Endodermal cell (in vitro differentiated cells): ENCODE measurements at regions not wholly inside any gene's neighbourhood (a gene's known extent, or its start where the extent isn't known, plus 50 kb on each side); places are given as distances from the start of the nearest gene placed in this dataset.

Experiments
- DNase-seq: peaks from one replicate; pipeline ENCODE4 v3.0.0-alpha.2; 2017
- H3K27ac ChIP-seq: 2 replicates; pipeline ENCODE4 v1.5.1; 2013; ENCODE audit warnings: mild to moderate bottlenecking, low read depth, low read length, moderate library complexity
- H3K27me3 ChIP-seq: 2 replicates; pipeline ENCODE4 v1.6.1; 2013; ENCODE audit warnings: mild to moderate bottlenecking, low read length, moderate library complexity; ENCODE audit not compliant: insufficient read depth, control insufficient read depth, poor library complexity, severe bottlenecking
- H3K36me3 ChIP-seq: 2 replicates; pipeline ENCODE4 v1.7.0; 2013; ENCODE audit warnings: mild to moderate bottlenecking, low read length, moderate library complexity; ENCODE audit not compliant: control insufficient read depth, insufficient read depth
- H3K4me1 ChIP-seq: one replicate; pipeline ENCODE4 v1.7.0; 2013; ENCODE audit warnings: low read length; ENCODE audit not compliant: control insufficient read depth, insufficient read depth
- H3K4me3 ChIP-seq: 2 replicates; pipeline ENCODE4 v1.5.1; 2013; ENCODE audit warnings: mild to moderate bottlenecking, low read length, moderate library complexity
- H3K9ac ChIP-seq: 2 replicates; pipeline ENCODE4 v1.6.1; 2013; ENCODE audit warnings: mild to moderate bottlenecking, low read length, moderate library complexity; ENCODE audit not compliant: poor library complexity, severe bottlenecking; ENCODE audit errors: extremely low read depth
- H3K9me3 ChIP-seq: 2 replicates; pipeline ENCODE4 v1.6.1; 2013; ENCODE audit warnings: mild to moderate bottlenecking, low read length, moderate library complexity; ENCODE audit not compliant: control insufficient read depth
- H3K27ac Mint-ChIP-seq: 2 replicates; pipeline ENCODE4 v1.8.0; 2020; ENCODE audit warnings: mixed read lengths
- H3K27me3 Mint-ChIP-seq: 2 replicates; pipeline ENCODE4 v1.8.0; 2021; ENCODE audit warnings: mild to moderate bottlenecking, mixed read lengths; ENCODE audit not compliant: insufficient read depth
- H3K36me3 Mint-ChIP-seq: 2 replicates; pipeline ENCODE4 v1.8.0; 2020; ENCODE audit warnings: low read depth, mixed read lengths
- H3K4me1 Mint-ChIP-seq: 2 replicates; pipeline ENCODE4 v1.8.0; 2020; ENCODE audit warnings: mixed read lengths
- H3K4me3 Mint-ChIP-seq: 2 replicates; pipeline ENCODE4 v1.8.0; 2020; ENCODE audit warnings: mild to moderate bottlenecking, moderate library complexity, mixed read lengths
- H3K9me3 Mint-ChIP-seq: 2 replicates; pipeline ENCODE4 v1.8.0; 2020; ENCODE audit warnings: mild to moderate bottlenecking, mixed read lengths
- WGBS, 2 experiments: methylation state at CpG; one replicate each; pipeline versions ENCODE4 v1.1.5 to v1.1.7; 2013; ENCODE audit warnings: missing lambda C conversion rate in 2 of 2, mixed read lengths in 1 of 2; ENCODE audit not compliant: insufficient coverage in 1 of 2, insufficient read length in 1 of 2; 5-methylcytosine and 5-hydroxymethylcytosine counted together
- TF ChIP-seq, protein P1 (sequence below): fragments of 200-600 bp; sonication (generic); conservative IDR thresholded peaks from 2 replicates; pipeline ENCODE4 v1.5.0; 2021; ENCODE audit warnings: antibody characterized with exemption, mild to moderate bottlenecking

DNA sequence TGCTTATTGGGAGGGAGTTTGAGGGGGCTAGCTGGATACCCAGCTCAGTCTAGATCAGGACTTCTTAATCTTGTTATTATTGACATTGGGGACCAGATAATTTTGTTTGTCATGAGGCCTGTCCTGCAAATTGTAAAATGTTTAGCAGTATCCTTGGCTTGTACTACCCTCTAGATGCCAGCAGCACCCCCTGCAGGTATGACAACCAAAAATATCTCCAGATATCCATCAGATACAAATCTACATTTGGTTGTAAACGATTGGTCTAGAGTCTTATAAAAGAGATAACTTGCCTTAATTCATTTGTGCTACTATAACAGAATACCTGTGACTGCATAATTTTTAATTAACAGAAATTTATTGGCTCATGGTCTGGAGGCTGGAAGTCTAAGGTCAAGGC is 1232.2 kb downstream of the XPNPEP1 start:
- no peaks in the 10 kb centered on the region for H3K4me1 ChIP-seq
- no peak overlapping the region for H3K27ac Mint-ChIP-seq
- H3K9ac ChIP-seq = no peak overlapping the region
- TF ChIP-seq, protein P1, sequence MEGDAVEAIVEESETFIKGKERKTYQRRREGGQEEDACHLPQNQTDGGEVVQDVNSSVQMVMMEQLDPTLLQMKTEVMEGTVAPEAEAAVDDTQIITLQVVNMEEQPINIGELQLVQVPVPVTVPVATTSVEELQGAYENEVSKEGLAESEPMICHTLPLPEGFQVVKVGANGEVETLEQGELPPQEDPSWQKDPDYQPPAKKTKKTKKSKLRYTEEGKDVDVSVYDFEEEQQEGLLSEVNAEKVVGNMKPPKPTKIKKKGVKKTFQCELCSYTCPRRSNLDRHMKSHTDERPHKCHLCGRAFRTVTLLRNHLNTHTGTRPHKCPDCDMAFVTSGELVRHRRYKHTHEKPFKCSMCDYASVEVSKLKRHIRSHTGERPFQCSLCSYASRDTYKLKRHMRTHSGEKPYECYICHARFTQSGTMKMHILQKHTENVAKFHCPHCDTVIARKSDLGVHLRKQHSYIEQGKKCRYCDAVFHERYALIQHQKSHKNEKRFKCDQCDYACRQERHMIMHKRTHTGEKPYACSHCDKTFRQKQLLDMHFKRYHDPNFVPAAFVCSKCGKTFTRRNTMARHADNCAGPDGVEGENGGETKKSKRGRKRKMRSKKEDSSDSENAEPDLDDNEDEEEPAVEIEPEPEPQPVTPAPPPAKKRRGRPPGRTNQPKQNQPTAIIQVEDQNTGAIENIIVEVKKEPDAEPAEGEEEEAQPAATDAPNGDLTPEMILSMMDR = peak; percentile 58
- H3K36me3 Mint-ChIP-seq = no peaks in the 10 kb centered on the region
- H3K4me1 Mint-ChIP-seq = no peaks in the 10 kb centered on the region
- H3K4me3 Mint-ChIP-seq = no peak overlapping the region
- H3K36me3 ChIP-seq = no peaks in the 10 kb centered on the region
- no peaks in the 10 kb centered on the region for H3K27me3 ChIP-seq
- no peak overlapping the region for H3K27ac ChIP-seq
- WGBS, 2 experiments = no CpG with 5 or more reads among the region's 1 CpG
- no peak for DNase-seq
- no peak overlapping the region for H3K4me3 ChIP-seq
- no peaks in the 10 kb centered on the region for H3K9me3 Mint-ChIP-seq
- H3K9me3 ChIP-seq = peaks cover 36% of the 10 kb centered on the region
- peaks cover 4% of the 10 kb centered on the region for H3K27me3 Mint-ChIP-seq

DNA sequence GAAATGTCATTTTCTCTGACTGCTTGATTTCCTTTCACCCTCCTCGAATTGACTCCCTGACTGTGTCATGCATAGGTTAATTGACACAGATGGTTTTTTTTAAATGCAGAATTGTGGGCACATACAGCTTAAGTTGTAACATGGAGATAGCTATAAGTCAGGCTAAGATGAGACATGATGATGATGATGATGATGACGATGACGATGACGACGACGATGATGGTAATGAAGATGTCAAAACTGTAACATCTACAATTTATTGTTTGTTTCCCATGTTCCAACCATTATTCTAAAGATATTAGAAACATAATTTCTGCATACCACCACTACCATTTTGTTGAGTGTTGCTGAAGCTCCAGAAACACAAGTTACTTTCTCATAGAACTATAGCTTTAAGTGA is 1232.8 kb downstream of the XPNPEP1 start:
- Histone ChIP-seq H3K9me3 (peaks cover 30% of the 10 kb centered on the region), H3K27me3 (no peaks in the 10 kb centered on the region), H3K4me1 (no peaks in the 10 kb centered on the region), H3K36me3 (no peaks in the 10 kb centered on the region), H3K9ac (no peak overlapping the region), H3K4me3 (no peak overlapping the region), H3K27ac (no peak overlapping the region)
- Mint-ChIP-seq H3K36me3 (no peaks in the 10 kb centered on the region), H3K4me1 (no peaks in the 10 kb centered on the region), H3K4me3 (no peak overlapping the region), H3K27me3 (peaks cover 4% of the 10 kb centered on the region), H3K9me3 (no peaks in the 10 kb centered on the region), H3K27ac (no peak overlapping the region)
- DNase-seq = no peak
- TF ChIP-seq, protein P1 = no peak
- WGBS, 2 experiments = 59 to 74% methylated on average over 1 to 4 of the region's 6 CpGs

DNA sequence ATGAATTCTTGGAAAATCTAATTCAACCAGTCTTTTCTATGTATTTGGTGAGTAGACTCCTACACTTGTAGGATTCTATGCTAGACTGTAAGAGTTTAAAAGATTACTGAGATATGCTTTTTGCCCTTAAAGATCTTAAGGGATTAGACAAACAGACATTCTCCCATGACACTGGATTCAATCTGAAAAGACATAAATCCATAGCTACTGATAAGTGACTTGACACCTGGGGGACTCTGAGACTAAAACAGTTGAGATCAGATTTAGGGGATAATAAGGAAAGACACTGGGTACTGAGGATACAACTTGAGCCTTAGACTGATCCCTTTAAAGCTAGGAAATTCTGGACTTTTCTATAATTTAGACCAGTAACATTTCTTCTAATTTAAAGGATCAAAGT is 1233.4 kb downstream of the XPNPEP1 start:
- Mint-ChIP-seq H3K27ac (no peak overlapping the region), H3K4me1 (no peaks in the 10 kb centered on the region), H3K27me3 (peaks cover 4% of the 10 kb centered on the region), H3K9me3 (no peaks in the 10 kb centered on the region), H3K36me3 (no peaks in the 10 kb centered on the region), H3K4me3 (no peak overlapping the region)
- no peaks in the 10 kb centered on the region for H3K4me1 ChIP-seq
- H3K27ac ChIP-seq = no peak overlapping the region
- no peak for DNase-seq
- H3K36me3 ChIP-seq = no peaks in the 10 kb centered on the region
- TF ChIP-seq, protein P1 = no peak
- H3K27me3 ChIP-seq = no peaks in the 10 kb centered on the region
- peaks cover 24% of the 10 kb centered on the region for H3K9me3 ChIP-seq
- no peak overlapping the region for H3K9ac ChIP-seq
- H3K4me3 ChIP-seq = no peak overlapping the region
